Activated naive CD4-positive, alpha-beta T cell treated with Interleukin-2 at 50 U/mL for 16 hours (primary cell): ENCODE measurements at regions not wholly inside any gene's neighbourhood (a gene's known extent, or its start where the extent isn't known, plus 50 kb on each side); places are given as distances from the start of the nearest gene placed in this dataset.
"Not testable (repeated sequence)": the region's sequence is repeated elsewhere in the genome, so short reads cannot be mapped to it uniquely, and the experiment has no call there.

Experiments
- DNase-seq: peaks from one replicate; pipeline ENCODE4 v3.0.0-alpha.2; 2020

DNA sequence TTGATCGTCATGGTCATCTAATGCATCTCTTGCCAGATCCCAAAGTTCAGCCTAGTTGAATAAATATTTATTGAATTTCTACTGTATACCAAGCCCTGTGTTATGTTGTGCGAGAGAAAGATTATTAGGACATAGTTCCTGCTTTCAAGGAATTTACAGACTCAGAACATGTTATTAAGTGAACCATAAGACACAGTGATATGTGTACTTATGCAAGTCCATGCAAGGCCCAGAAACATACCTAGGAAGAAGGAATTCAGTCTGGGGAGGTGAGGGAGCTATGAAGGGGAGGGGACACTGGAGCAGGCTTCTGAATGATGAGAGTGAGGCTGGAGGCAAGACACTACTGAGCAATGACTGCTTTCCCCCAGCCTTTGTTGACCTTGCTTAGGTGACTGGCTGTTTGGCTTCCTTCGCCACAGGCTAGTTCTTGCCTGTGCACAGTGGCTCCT lies 81.4 kb downstream of the ACAA2 start:
- no peak for DNase-seq

DNA sequence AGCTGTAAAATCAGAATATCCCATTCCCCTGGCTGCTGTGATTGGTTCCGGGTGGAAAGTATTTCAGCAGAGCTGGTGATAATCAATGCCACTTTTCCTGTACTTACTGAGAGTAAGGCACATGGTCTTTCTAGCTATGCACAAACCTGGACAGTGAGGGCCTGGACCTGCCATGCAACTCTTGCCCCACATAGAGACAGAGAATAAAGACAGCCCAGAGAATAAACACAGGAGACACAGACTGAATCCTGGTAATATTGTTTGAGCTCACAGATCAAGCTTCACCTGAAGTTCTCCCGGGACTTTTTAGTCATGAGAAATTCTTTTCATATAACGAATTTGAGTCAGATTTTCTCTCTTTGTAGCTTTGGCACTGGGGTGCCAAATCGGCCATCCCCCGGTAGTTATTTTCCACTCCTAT lies 81.9 kb downstream of the ACAA2 start:
- no peak for DNase-seq

- DNase-seq: no peak
These were observed 82.4 kb downstream of the ACAA2 start for GRCh38 chr18:49730951-49731391.

DNA sequence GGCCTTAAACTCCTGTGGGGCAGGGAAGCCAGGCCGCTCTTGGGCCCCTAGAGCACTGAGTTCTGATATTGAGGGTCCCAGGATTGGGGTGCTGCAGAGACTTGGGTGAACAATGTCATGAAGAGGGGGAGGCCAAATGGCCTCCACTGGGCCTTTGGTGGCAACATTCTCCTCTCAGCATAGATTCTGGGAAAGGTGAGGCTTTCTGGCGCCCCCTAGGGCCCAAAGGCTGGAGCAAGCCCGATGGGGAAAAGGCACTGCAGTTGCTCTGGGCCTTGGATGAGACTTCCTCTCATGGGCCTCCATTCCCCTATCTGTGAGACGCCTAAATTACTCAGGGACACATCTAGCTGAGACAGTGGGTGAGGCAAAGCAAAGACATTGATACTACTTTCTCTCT lies 84.8 kb downstream of the ACAA2 start:
- DNase-seq: peak; percentile 21

- no peak for DNase-seq
These were observed 85.5 kb downstream of the ACAA2 start for GRCh38 chr18:49727816-49728215.

- DNase-seq: no peak
These were observed 86.7 kb downstream of the ACAA2 start for GRCh38 chr18:49726675-49726963.

- DNase-seq: no peak
These were observed 87.3 kb downstream of the ACAA2 start for GRCh38 chr18:49725809-49726674.

DNA sequence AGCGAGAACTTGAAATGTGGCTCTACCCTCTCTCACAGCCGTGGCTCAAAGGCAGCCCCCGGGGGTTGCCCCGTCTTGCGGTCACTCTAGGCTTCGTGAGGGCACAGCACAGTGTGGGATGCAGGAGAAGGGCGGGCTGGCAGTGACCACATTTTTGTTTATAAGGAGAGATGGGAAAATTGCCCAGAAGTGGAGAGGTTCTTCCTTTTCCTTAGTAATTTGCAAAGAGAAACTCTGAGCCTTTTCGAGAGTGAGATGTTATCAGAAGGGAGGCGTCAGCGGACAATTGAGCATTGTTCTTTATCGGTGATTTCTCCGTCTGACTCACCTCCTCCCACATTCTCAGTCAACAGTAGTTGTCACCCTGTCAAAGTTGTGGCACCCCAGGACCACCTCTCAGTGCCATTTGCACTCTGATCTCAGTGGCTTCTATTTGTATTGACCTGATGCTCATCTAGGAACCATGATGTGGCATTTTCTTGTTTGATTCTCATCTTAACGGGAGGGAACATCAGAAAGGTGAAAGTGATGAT lies 89.6 kb downstream of the ACAA2 start:
- DNase-seq: peak; percentile 16

DNA sequence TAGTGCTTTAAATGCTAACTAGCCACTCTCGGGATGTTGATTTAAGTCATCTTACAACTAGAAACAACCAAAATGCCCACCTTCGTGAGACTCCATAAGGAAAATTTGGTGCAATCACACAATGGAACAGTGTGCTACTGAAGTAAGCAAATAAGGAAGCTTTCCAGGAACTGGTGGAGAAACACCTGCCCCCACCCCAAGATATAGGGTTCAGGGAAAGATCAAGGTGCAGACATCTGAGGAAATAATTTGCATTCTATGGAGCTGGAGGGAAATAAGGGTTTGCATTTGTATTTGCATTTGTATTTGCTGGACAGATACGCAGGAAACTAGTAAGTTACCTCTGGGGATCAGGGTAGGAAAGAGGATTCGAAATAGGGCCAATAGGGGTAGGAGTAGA lies 90.9 kb downstream of the ACAA2 start:
- no peak for DNase-seq

GRCh38 chr18:49721981-49722380 lies 91.4 kb downstream of the ACAA2 start:
- DNase-seq: no peak

- not testable (repeated sequence) for DNase-seq
These were observed 92.4 kb downstream of the ACAA2 start for GRCh38 chr18:49720944-49721343.

- DNase-seq: no peak
These were observed 95.7 kb downstream of the ACAA2 start for GRCh38 chr18:49717617-49718016.

GRCh38 chr18:49716035-49716434 lies 97.3 kb downstream of the ACAA2 start:
- DNase-seq: no peak

DNA sequence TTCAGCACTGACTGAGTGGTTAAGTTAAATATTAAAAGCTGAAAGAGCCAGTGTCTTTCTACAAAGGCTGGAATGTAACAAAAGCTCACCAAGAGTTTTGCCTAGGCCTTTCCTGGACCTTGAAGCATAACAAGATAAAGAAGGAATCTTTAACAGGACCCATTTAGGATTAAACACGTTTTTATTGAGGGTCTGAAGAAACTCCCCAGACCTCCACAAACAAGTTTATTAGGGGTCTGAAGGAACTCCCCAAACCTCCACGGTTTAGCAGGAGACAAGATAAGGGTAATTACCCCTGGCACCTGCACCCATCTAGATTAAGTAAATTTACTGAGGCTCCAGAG lies 104.0 kb downstream of the ACAA2 start:
- DNase-seq: no peak

DNA sequence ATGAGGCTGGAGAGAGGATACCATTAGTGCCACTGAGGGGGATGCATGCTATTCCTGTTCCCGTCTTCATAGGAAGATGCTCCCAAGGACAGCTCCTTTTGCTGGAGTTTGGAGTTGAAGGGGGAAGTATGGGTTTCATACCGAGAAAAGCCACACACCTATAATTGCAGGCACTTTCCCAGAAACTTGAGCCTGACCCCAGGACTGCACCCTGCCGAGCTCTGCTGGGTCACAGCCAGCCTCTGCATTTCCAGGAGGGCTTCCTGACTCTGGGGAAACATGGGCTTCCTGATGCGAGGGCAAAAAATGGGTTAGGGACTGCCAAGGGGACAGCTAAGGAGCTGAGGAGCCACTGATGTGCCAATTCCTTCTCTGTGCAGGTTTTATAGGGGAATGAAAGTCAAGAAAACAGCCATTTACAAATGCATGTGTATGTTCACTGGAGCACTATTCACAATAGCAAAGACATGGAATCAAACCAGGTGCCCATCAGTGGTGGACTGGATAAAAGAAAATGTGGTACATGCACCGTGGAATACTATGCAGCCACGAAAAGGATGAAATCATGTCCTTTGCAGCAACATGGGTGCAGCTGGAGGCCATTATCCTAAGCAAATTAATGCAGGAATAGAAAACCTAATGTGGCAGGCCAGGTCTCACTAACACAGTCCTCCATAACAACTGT lies 104.5 kb downstream of the ACAA2 start:
- DNase-seq: no peak

- no peak for DNase-seq
These were observed 105.7 kb downstream of the ACAA2 start for GRCh38 chr18:49707599-49707998.

- DNase-seq: no peak
These were observed 109.0 kb downstream of the ACAA2 start for GRCh38 chr18:49704334-49704733.

DNA sequence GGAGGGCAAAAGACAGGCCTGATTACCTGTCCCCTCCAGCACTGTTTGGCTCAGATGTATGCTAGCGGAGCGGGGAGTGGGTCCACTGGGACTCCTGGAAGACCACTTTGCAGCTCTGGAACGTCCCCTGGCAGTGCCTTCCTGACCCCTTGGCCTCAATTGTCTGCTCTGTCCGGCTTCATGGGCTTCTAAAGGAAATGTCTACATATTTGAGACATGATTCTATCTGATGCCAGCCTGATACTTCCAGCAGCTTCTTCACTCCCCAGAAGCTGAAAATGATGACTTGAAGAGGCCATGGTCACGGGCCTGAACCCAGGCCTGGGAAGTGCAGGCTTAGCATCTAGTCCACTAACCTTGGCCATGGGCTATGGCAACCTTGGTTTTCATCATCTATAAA lies 112.1 kb downstream of the ACAA2 start:
- DNase-seq: no peak

DNA sequence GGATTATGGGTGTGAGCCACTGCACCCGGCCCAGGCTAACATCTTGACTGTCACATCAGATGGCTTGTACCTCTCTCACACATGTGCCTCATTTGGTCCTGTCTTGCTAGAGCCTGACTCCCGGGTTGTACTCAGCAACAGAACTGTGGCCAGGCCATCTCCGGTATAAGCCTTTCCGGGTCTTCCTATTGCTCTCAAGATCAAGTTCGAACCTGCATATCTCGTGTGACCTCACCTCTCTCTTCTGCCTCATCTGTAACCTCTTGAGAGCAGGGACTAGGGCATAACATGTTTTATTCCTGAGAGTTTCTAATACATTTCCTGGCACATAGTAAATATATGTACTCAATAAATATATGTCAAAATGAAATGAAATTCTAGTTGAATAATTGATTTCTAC lies 114.0 kb downstream of the ACAA2 start:
- no peak for DNase-seq

DNA sequence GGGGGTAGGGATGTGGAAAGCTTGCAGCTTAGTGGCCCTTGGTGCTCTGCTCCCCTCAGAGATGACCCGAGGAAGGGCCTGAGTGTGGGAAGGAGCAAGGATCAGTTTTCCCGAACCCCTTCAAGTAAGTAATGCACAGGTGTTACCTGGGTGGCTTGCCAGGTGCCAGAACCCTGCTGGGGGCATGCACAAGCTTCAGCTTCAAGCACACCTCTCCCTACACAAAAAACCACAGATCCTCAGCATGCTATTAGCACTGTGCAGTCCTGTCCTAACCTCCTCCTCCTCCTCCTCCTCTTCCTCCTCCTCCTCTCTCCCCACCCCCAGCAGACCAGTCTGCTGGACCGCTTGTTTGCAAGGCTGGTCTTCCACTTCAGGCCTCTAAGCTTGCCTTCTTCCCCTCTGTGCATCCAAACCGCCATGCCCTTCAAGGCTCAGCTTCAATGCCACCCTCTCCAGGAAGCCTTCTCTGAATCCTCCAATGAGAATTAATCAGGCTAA lies 114.8 kb downstream of the ACAA2 start:
- DNase-seq: no peak

GRCh38 chr18:49697757-49698524 lies 115.4 kb downstream of the ACAA2 start:
- DNase-seq: no peak

GRCh38 chr18:49697049-49697448 lies 116.3 kb downstream of the ACAA2 start:
- no peak for DNase-seq

DNA sequence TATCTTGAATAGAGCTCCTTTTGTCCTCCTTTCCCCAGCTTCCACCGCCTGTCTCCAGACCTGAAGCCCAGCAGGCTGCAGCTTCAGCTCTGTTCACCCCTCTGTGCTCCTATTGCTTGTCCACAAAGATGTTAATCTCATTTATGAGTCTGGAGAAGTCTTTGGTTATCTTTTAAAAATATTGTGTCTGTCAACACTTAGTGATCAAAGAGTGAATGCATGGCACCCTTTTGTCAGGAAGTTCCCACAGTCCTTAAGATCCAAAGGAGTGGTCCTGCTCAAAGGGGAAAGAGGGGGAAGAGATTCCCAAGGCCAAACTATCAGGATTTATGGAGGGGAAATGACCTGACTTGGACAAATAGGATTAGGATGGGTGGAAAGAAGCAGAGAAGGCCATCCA lies 118.9 kb downstream of the ACAA2 start:
- DNase-seq: no peak

DNA sequence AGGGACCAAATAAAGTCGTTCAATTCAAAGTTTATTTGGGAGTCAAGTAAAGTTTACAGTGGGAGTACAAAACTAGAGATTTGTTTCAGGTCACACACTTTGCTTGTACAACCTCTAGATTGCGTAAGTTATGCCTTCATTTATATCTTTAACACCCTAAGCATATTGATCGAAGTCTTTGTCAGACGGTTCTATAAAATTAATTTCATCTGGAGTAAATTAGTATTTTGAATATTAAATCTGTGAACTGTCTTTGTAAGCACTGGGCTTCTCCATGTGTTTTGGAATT lies 119.7 kb downstream of the ACAA2 start:
- no peak for DNase-seq
